NT2/D1 (cell line): ENCODE measurements at regions not wholly inside any gene's neighbourhood (a gene's known extent, or its start where the extent isn't known, plus 50 kb on each side); places are given as distances from the start of the nearest gene placed in this dataset.

Source experiments
- YY1 ChIP-seq: IDR thresholded peaks from 2 replicates; pipeline ENCODE4 v1.6.1; 2011; ENCODE audit not compliant: insufficient read length, insufficient read depth
- ZNF274 ChIP-seq: IDR thresholded peaks from 2 replicates; pipeline ENCODE4 v1.6.1; 2011; ENCODE audit warnings: mild to moderate bottlenecking, low read depth, low read length

GRCh38 chr10:113284635-113285034, 268.2 kb upstream of the HABP2 start:
- TF ChIP-seq ZNF274 (no peak), YY1 (no peak)
